Liver (tissue), 8 donors: ENCODE measurements at regions not wholly inside any gene's neighbourhood (a gene's known extent, or its start where the extent isn't known, plus 50 kb on each side); places are given as distances from the start of the nearest gene placed in this dataset.

ENCODE experiments used
- DNase-seq: peaks from one replicate; pipeline ENCODE4 v3.0.0-alpha.2; 2017; ENCODE audit warnings: low spot score
- H3K27ac ChIP-seq, 2 donors: one replicate each; pipeline ENCODE4 v1.7.0; 2013; ENCODE audit warnings: inconsistent platforms in 2 of 2, low read length in 2 of 2, control low read depth in 1 of 2, low read depth in 1 of 2, mild to moderate bottlenecking in 1 of 2
- H3K27me3 ChIP-seq, 4 donors: one replicate each; pipeline versions ENCODE4 v1.6.1 to v1.7.0; 2013; ENCODE audit warnings: low read length in 3 of 4, inconsistent platforms in 1 of 4, mild to moderate bottlenecking in 1 of 4, moderate library complexity in 1 of 4; ENCODE audit not compliant: control insufficient read depth in 4 of 4, insufficient read depth in 4 of 4
- H3K36me3 ChIP-seq, 4 donors: one replicate each; pipeline versions ENCODE4 v1.6.1 to v1.7.0; 2013; ENCODE audit warnings: low read length in 3 of 4, mild to moderate bottlenecking in 3 of 4, low read depth in 1 of 4, moderate library complexity in 1 of 4; ENCODE audit not compliant: control insufficient read depth in 4 of 4, insufficient read depth in 3 of 4
- H3K4me1 ChIP-seq, 4 donors: one replicate each; pipeline versions ENCODE4 v1.6.1 to v1.7.0; 2013; ENCODE audit warnings: low read length in 3 of 4, mild to moderate bottlenecking in 3 of 4, moderate library complexity in 1 of 4; ENCODE audit not compliant: control insufficient read depth in 4 of 4, insufficient read depth in 4 of 4
- H3K4me3 ChIP-seq, 3 donors: one replicate each; pipeline versions ENCODE4 v1.6.1 to v1.7.0; 2013; ENCODE audit warnings: low read length in 3 of 3, control low read depth in 1 of 3, low read depth in 1 of 3, mild to moderate bottlenecking in 1 of 3
- H3K9ac ChIP-seq, 2 donors: one replicate each; pipeline ENCODE4 v1.7.0; 2013; ENCODE audit warnings: low read length in 2 of 2, mild to moderate bottlenecking in 2 of 2, moderate library complexity in 2 of 2, control low read depth in 1 of 2, low read depth in 1 of 2
- H3K9me3 ChIP-seq, 4 donors: one replicate each; pipeline versions ENCODE4 v1.6.1 to v1.7.0; 2013; ENCODE audit warnings: low read length in 3 of 4; ENCODE audit not compliant: control insufficient read depth in 4 of 4
- ATF3 ChIP-seq: IDR thresholded peaks from 2 replicates; pipeline ENCODE4 v1.6.1; 2016; ENCODE audit warnings: antibody characterized with exemption
- CTCF ChIP-seq: fragments of 150-350 bp; IDR thresholded peaks from 2 replicates; pipeline ENCODE4 v1.5.1; 2017; ENCODE audit warnings: improper control_type of control experiment, low read depth, low read length; ENCODE audit not compliant: missing input control
- FOXA1 ChIP-seq: IDR thresholded peaks from 2 replicates; pipeline ENCODE4 v1.6.1; 2016; ENCODE audit warnings: antibody characterized with exemption
- FOXA2 ChIP-seq: IDR thresholded peaks from 2 replicates; pipeline ENCODE4 v1.6.1; 2016; ENCODE audit warnings: antibody characterized with exemption
- GABPA ChIP-seq, 2 donors: IDR thresholded peaks in 1 of 2; conservative IDR thresholded peaks in 1 of 2; 2 replicates each; pipeline ENCODE4 v1.6.1; 2016; ENCODE audit warnings: antibody characterized with exemption in 2 of 2, mild to moderate bottlenecking in 1 of 2, moderate library complexity in 1 of 2
- HNF4A ChIP-seq, 2 donors: conservative IDR thresholded peaks; 2 replicates each; pipeline ENCODE4 v1.6.1; 2016; ENCODE audit warnings: antibody characterized with exemption in 2 of 2, mild to moderate bottlenecking in 2 of 2
- HNF4G ChIP-seq: IDR thresholded peaks from 2 replicates; pipeline ENCODE4 v1.6.1; 2016; ENCODE audit warnings: antibody characterized with exemption
- JUND ChIP-seq, 2 donors: IDR thresholded peaks; 2 replicates each; pipeline ENCODE4 v1.6.1; 2016; ENCODE audit warnings: antibody characterized with exemption in 2 of 2
- MAX ChIP-seq: IDR thresholded peaks from 2 replicates; pipeline ENCODE4 v1.6.1; 2016; ENCODE audit warnings: antibody characterized with exemption
- NR2F2 ChIP-seq: IDR thresholded peaks from 2 replicates; pipeline ENCODE4 v1.6.1; 2016; ENCODE audit warnings: antibody characterized with exemption
- RAD21 ChIP-seq, 2 donors: IDR thresholded peaks; 2 replicates each; pipeline ENCODE4 v1.6.1; 2016; ENCODE audit warnings: antibody characterized with exemption in 2 of 2, mild to moderate bottlenecking in 2 of 2
- REST ChIP-seq: IDR thresholded peaks from 2 replicates; pipeline ENCODE4 v1.6.1; 2016; ENCODE audit warnings: antibody characterized with exemption, mild to moderate bottlenecking
- RXRA ChIP-seq, 2 donors: IDR thresholded peaks; 2 replicates each; pipeline ENCODE4 v1.6.1; 2017 to 2018; ENCODE audit warnings: antibody characterized with exemption in 2 of 2, mild to moderate bottlenecking in 1 of 2
- SP1 ChIP-seq: IDR thresholded peaks from 2 replicates; pipeline ENCODE4 v1.6.1; 2018; ENCODE audit warnings: antibody characterized with exemption, mild to moderate bottlenecking
- TAF1 ChIP-seq: conservative IDR thresholded peaks from 2 replicates; pipeline ENCODE4 v1.6.1; 2016; ENCODE audit warnings: antibody characterized with exemption, mild to moderate bottlenecking
- YY1 ChIP-seq: IDR thresholded peaks from 2 replicates; pipeline ENCODE4 v1.6.1; 2016; ENCODE audit warnings: antibody characterized with exemption, mild to moderate bottlenecking
- ZBTB33 ChIP-seq: IDR thresholded peaks from 2 replicates; pipeline ENCODE4 v1.6.1; 2016; ENCODE audit warnings: antibody characterized with exemption
- WGBS: extraction: QIAGEN DNeasy Blood & Tissue Kit; methylation state at CpG from one replicate; pipeline ENCODE4 v1.1.7; 2013; 5-methylcytosine and 5-hydroxymethylcytosine counted together
- donor health status: healthy.
- donor health status: healthy.
- donor health status: healthy.
- donor health status: healthy.
- donor health status: healthy.

GRCh38 chr16:51939378-51939871, 607.5 kb downstream of the TOX3 start:
- H3K4me3 ChIP-seq = no peak overlapping the region

GRCh38 chr16:51938861-51939260, 608.1 kb downstream of the TOX3 start:
- no peaks in the 10 kb centered on the region for H3K4me1 ChIP-seq
- no peaks in the 10 kb centered on the region for H3K9me3 ChIP-seq
- no peak for DNase-seq
- no peak overlapping the region for H3K9ac ChIP-seq
- peaks cover 0 to 3% (median 0%) of the 10 kb centered on the region in 4 donors for H3K27me3 ChIP-seq
- no peak overlapping the region for H3K27ac ChIP-seq
- H3K4me3 ChIP-seq = no peak overlapping the region
- 91% methylated on average over 3 of the region's 3 CpGs for WGBS
- TF ChIP-seq HNF4G = no peak
- no peak for TF ChIP-seq TAF1
- TF ChIP-seq HNF4A (conservative IDR thresholded peaks at IDR 0.05) = no peak
- no peak for TF ChIP-seq REST
- TF ChIP-seq MAX = no peak
- TF ChIP-seq ATF3 = no peak
- TF ChIP-seq NR2F2 = no peak
- TF ChIP-seq CTCF = no peak
- no peak for TF ChIP-seq ZBTB33
- TF ChIP-seq FOXA1 = no peak
- no peak for TF ChIP-seq SP1
- TF ChIP-seq JUND (IDR thresholded peaks at IDR 0.05) = no peak
- no peak for TF ChIP-seq GABPA (IDR thresholded peaks at IDR 0.05 in 1 of 2, conservative IDR thresholded peaks at IDR 0.05 in 1 of 2)
- no peak for TF ChIP-seq RAD21 (IDR thresholded peaks at IDR 0.05)
- no peak for TF ChIP-seq YY1
- TF ChIP-seq RXRA (IDR thresholded peaks at IDR 0.05) = no peak
- no peak for TF ChIP-seq FOXA2
- H3K36me3 ChIP-seq = no peaks in the 10 kb centered on the region

More at GRCh38 chr16:51939378-51939871, 607.5 kb downstream of the TOX3 start:
- no peaks in the 10 kb centered on the region for H3K4me1 ChIP-seq
- H3K27me3 ChIP-seq = no peaks in the 10 kb centered on the region
- 52% methylated on average over 7 of the region's 7 CpGs for WGBS
- no peak for DNase-seq
- H3K36me3 ChIP-seq = no peaks in the 10 kb centered on the region
- H3K27ac ChIP-seq = no peak overlapping the region
- no peak for TF ChIP-seq CTCF
- no peak overlapping the region for H3K9ac ChIP-seq
- no peaks in the 10 kb centered on the region for H3K9me3 ChIP-seq
